Body of pancreas (tissue), 4 donors: ENCODE measurements at regions not wholly inside any gene's neighbourhood (a gene's known extent, or its start where the extent isn't known, plus 50 kb on each side); places are given as distances from the start of the nearest gene placed in this dataset.
"Not testable (repeated sequence)": the region's sequence is repeated elsewhere in the genome, so short reads cannot be mapped to it uniquely, and the experiment has no call there.

Experiments
- ATAC-seq: fragments of 150-250 bp; one replicate; pipeline ENCODE4 v1.9.1; 2016
- DNase-seq, 4 donors: peaks; one replicate each; pipeline ENCODE4 v3.0.0-alpha.2; 2019
- H3K27ac ChIP-seq, 4 donors: fragments of 200-600 bp; sonication (generic); 1 replicate in 3 of 4; 2 replicates in 1 of 4; pipeline versions ENCODE4 v1.5.1 to v1.6.1; 2016 to 2019; ENCODE audit warnings: mild to moderate bottlenecking in 1 of 4, mixed read lengths in 1 of 4, moderate library complexity in 1 of 4
- H3K27me3 ChIP-seq, 2 donors: fragments of 200-600 bp; sonication (generic); one replicate each; pipeline ENCODE4 v1.6.0; 2016; ENCODE audit warnings: mild to moderate bottlenecking in 1 of 2
- H3K36me3 ChIP-seq, 2 donors: fragments of 200-600 bp; sonication (generic); replicated peaks in 1 of 2; 2 replicates each; pipeline ENCODE4 v1.5.1; 2016; ENCODE audit warnings: low read depth in 2 of 2; ENCODE audit not compliant: insufficient read depth in 1 of 2
- H3K4me1 ChIP-seq: fragments of 200-600 bp; sonication (generic); one replicate; pipeline ENCODE4 v1.6.0; 2016
- H3K4me3 ChIP-seq, 2 donors: fragments of 200-600 bp; sonication (generic); 1 replicate in 1 of 2; 2 replicates in 1 of 2; pipeline ENCODE4 v1.5.1; 2016 to 2019
- H3K9me3 ChIP-seq, 3 donors: fragments of 200-600 bp; sonication (generic); 1 replicate in 2 of 3; 2 replicates in 1 of 3; pipeline ENCODE4 v1.5.1; 2016
- POLR2A ChIP-seq, 3 donors: fragments of 450-650 bp; IDR thresholded peaks; one replicate each; pipeline ENCODE4 v1.6.1; 2016; ENCODE audit warnings: antibody characterized with exemption in 3 of 3, mild to moderate bottlenecking in 2 of 3
- WGBS, 2 donors: methylation state at CpG; one replicate each; pipeline ENCODE4 v1.1.5; 2017; 5-methylcytosine and 5-hydroxymethylcytosine counted together
- intact Hi-C: fragments of 100-400 bp; cut with DNase I; formaldehyde crosslinking; loops from one replicate; pipeline ENCODE4 v1.15.1; 2023
- TF ChIP-seq, protein P1 (sequence below), 7 experiments: fragments of 450-650 bp in 4 of 7; fragments of 200-600 bp in 3 of 7; sonication (generic) in 3 of 7; IDR thresholded peaks; one replicate each; pipeline ENCODE4 v1.5.1; 2016 to 2019; ENCODE audit warnings: antibody characterized with exemption in 7 of 7

DNA sequence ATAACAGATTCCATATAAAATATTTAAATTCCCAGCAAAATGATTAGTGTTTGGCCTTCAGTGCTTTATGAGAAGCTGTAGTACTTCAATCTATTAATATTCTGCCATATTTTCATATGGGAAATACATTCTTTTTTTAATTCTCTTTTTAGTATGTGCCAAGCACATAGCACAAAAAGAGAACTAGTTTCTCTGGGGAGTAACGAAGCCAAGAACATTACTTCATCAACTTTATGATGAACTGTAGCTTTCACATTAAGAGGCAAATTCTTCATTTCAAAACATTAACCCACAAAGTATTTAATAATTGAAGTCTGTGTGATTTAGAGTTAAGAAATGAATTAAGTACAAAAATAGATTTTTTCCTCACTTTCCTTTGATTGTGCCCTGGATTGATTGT, 281.0 kb upstream of the EYS start:
- intact Hi-C loops = no loop called here
- DNase-seq = no peak
- no peaks in the 10 kb centered on the region for H3K36me3 ChIP-seq
- no peaks in the 10 kb centered on the region for H3K27me3 ChIP-seq
- H3K4me1 ChIP-seq = no peaks in the 10 kb centered on the region
- ATAC-seq = no peak
- TF ChIP-seq, protein P1, sequence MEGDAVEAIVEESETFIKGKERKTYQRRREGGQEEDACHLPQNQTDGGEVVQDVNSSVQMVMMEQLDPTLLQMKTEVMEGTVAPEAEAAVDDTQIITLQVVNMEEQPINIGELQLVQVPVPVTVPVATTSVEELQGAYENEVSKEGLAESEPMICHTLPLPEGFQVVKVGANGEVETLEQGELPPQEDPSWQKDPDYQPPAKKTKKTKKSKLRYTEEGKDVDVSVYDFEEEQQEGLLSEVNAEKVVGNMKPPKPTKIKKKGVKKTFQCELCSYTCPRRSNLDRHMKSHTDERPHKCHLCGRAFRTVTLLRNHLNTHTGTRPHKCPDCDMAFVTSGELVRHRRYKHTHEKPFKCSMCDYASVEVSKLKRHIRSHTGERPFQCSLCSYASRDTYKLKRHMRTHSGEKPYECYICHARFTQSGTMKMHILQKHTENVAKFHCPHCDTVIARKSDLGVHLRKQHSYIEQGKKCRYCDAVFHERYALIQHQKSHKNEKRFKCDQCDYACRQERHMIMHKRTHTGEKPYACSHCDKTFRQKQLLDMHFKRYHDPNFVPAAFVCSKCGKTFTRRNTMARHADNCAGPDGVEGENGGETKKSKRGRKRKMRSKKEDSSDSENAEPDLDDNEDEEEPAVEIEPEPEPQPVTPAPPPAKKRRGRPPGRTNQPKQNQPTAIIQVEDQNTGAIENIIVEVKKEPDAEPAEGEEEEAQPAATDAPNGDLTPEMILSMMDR (IDR thresholded peaks at IDR 0.05) = no peak
- TF ChIP-seq POLR2A (IDR thresholded peaks at IDR 0.05) = no peak
- no peak overlapping the region for H3K27ac ChIP-seq
- WGBS, 2 donors = 42 to 44% methylated on average over 1 of the region's 1 CpG
- no peaks in the 10 kb centered on the region for H3K9me3 ChIP-seq
- H3K4me3 ChIP-seq = no peak overlapping the region

DNA sequence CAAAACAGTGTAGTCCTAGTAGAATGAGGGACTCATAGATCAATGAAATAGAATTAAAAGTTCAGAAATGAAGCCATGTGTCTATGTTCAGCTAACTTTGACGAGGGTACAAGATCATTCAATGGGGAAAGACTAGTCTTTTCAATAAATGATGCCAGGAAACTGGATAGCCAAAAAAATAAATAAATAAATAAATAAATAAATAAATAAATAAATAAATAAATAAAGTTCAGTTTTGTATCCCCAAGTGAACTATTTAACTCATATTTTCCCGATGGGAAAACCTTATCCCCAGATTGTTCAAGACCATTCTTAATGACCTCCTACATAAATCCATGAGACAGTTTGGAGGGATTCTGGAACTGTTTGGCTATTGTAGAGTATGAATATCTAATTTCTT, 277.1 kb upstream of the EYS start:
- no peaks in the 10 kb centered on the region for H3K9me3 ChIP-seq
- DNase-seq (no peak), ATAC-seq (no peak)
- H3K27ac ChIP-seq = no peak overlapping the region
- 65 to 67% methylated on average over 2 of the region's 2 CpGs for WGBS, 2 donors
- H3K36me3 ChIP-seq = no peaks in the 10 kb centered on the region
- no peaks in the 10 kb centered on the region for H3K27me3 ChIP-seq
- intact Hi-C loops = no loop called here
- TF ChIP-seq, protein P1 (IDR thresholded peaks at IDR 0.05) = no peak
- no peak for TF ChIP-seq POLR2A (IDR thresholded peaks at IDR 0.05)
- no peak overlapping the region for H3K4me3 ChIP-seq
- H3K4me1 ChIP-seq = no peaks in the 10 kb centered on the region

DNA sequence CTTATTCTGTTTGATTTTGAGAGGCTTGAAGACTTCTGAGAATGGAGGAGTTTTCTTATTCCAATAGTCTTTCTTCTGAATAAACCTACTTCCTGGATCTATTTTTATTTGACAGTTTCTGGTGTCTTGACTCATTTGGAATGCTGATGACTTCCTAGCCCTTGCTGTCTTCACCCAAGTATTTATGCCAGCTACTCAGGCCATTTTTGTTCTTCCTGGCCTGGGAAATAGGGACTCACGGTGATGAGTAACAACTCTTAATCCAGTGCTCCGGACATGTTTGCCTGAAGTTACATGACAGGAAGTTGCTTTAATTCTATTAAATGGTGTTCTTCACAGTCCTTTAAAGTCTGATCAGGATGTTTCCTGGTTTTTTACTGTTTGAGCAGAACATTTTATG, 272.1 kb upstream of the EYS start:
- WGBS, 2 donors = 67 to 78% methylated on average over 2 of the region's 2 CpGs
- DNase-seq = no peak
- TF ChIP-seq, protein P1 (IDR thresholded peaks at IDR 0.05) = no peak
- TF ChIP-seq POLR2A (IDR thresholded peaks at IDR 0.05) = no peak
- ATAC-seq = no peak
- no peaks in the 10 kb centered on the region for H3K36me3 ChIP-seq
- H3K9me3 ChIP-seq = no peaks in the 10 kb centered on the region
- no peak overlapping the region for H3K4me3 ChIP-seq
- no peaks in the 10 kb centered on the region for H3K27me3 ChIP-seq
- intact Hi-C loops = no loop called here
- H3K27ac ChIP-seq = no peak overlapping the region
- no peaks in the 10 kb centered on the region for H3K4me1 ChIP-seq

DNA sequence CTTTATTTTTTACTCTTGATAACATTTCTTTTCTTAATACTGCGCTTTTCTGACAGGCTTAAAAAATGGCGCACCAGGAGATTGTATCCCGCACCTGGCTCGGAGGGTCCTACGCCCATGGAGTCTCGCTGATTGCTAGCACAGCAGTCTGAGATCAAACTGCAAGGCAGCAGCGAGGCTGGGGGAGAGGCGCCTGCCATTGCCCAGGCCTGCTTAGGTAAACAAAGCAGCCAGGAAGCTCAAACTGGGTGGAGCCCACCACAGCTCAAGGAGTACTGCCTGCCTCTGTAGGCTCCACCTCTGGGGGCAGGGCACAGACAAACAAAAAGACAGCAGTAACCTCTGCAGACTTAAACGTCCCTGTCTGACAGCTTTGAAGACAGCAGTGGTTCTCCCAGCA, 264.2 kb upstream of the EYS start:
- intact Hi-C loops, H3K4me3 ChIP-seq, H3K36me3 ChIP-seq, H3K4me1 ChIP-seq, H3K27ac ChIP-seq, H3K9me3 ChIP-seq, H3K27me3 ChIP-seq, ATAC-seq, DNase-seq: not testable (repeated sequence)
- WGBS, 2 donors = 72 to 73% methylated on average over 8 of the region's 9 CpGs

DNA sequence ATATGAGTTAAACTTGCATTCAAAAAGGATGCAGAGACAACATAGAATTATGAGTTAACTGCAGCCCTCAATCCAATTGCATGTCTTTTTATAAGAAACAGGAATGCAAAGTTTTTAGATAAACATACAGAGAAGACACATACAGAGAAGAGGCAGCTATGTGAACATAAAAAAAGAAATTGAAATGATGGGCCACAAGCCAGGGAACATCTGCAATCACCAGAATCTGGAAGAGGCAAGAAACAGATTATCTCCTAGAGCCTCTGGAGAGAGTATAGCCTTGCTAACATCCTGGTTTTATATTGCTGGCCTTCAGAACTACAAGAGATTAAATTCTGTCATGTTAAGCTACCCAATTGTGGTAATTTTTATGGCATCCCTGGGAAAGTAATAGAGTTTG, 257.2 kb upstream of the EYS start:
- H3K27ac ChIP-seq = no peak overlapping the region
- H3K36me3 ChIP-seq = no peaks in the 10 kb centered on the region
- no peak for ATAC-seq
- H3K4me3 ChIP-seq = no peak overlapping the region
- no peaks in the 10 kb centered on the region for H3K27me3 ChIP-seq
- H3K9me3 ChIP-seq = no peaks in the 10 kb centered on the region
- DNase-seq = no peak
- no peak for TF ChIP-seq POLR2A (IDR thresholded peaks at IDR 0.05)
- TF ChIP-seq, protein P1 (IDR thresholded peaks at IDR 0.05) = no peak
- intact Hi-C loops = no loop called here
- no peaks in the 10 kb centered on the region for H3K4me1 ChIP-seq
